ENCODE measurements at regions not wholly inside any gene's neighbourhood (a gene's known extent, or its start where the extent isn't known, plus 50 kb on each side); places are given as distances from the start of the nearest gene placed in this dataset.

- TF ChIP-seq REST (IDR thresholded peaks at IDR 0.05; ENCODE audit: borderline replicate concordance in 1 of 2, low read depth in 1 of 2, low read length in 2 of 2) (no peak), ZBTB21 (CRISPR knock-in tag; IDR thresholded peaks at IDR 0.05) (no peak), ZNF614 (CRISPR knock-in tag; IDR thresholded peaks at IDR 0.05; ENCODE audit: borderline replicate concordance) (no peak), RARA (CRISPR knock-in tag; IDR thresholded peaks at IDR 0.05) (no peak)
These were observed 173.7 kb upstream of the EGLN3 start (continued) for GRCh38 chr14:34124585-34124984.

GRCh38 chr14:34122650-34123049 is 171.8 kb upstream of the EGLN3 start:
- ChIA-PET CTCF (ENCODE audit: low intra/inter-chr PET ratio, low total read pairs) (no interaction called here), POLR2A (no interaction called here)
- TF ChIP-seq PLRG1 (conservative IDR thresholded peaks at IDR 0.05) = 0 out of 2 replicates have a peak, but pooled peaks have one; percentile 63
- TF ChIP-seq LCORL (IDR thresholded peaks at IDR 0.05) = 0 out of 2 replicates have a peak, but pooled peaks have one; percentile 6
- no peak for TF ChIP-seq LCORL (CRISPR knock-in tag; IDR thresholded peaks at IDR 0.05)
- peak; percentile 89 for TF ChIP-seq PCBP2 (optimal IDR thresholded peaks at IDR 0.05; ENCODE audit: low read depth, low read length, poor library complexity, severe bottlenecking)
- no peak for TF ChIP-seq ZFP36L1 (CRISPR knock-in tag; IDR thresholded peaks at IDR 0.05)
- peak; percentile 98 for TF ChIP-seq HNRNPK (IDR thresholded peaks at IDR 0.05; ENCODE audit: low read depth, low read length, poor library complexity, severe bottlenecking)
- TF ChIP-seq FOXA1 (IDR thresholded peaks at IDR 0.05) = 0 out of 2 replicates have a peak, but pooled peaks have one; percentile 12
- no peak for TF ChIP-seq FOXA1 (CRISPR knock-in tag; IDR thresholded peaks at IDR 0.05)
- no peak for TF ChIP-seq ZBTB14 (CRISPR knock-in tag; IDR thresholded peaks at IDR 0.05)
- peak; percentile 53 for TF ChIP-seq ATF7 (IDR thresholded peaks at IDR 0.05)
- no peak for TF ChIP-seq ATF7 (CRISPR knock-in tag; IDR thresholded peaks at IDR 0.05)
- TF ChIP-seq TMF1 (CRISPR knock-in tag; IDR thresholded peaks at IDR 0.05; ENCODE audit: low read depth) = no peak
- no peak overlapping the region for H3K4me2 ChIP-seq (ENCODE audit: low read depth, low read length)
- H3K9me3 ChIP-seq (ENCODE audit: low read length) = no peaks in the 10 kb centered on the region
- no peak overlapping the region for H3K4me3 ChIP-seq (replicated peaks in 1 of 3; ENCODE audit: insufficient read depth in 1 of 3, low read depth in 2 of 3, low read length in 3 of 3)
- no peaks in the 10 kb centered on the region for H4K20me1 ChIP-seq (ENCODE audit: insufficient read depth, low read length)
- intact Hi-C loops (cut with micrococcal nuclease; ENCODE audit: unreplicated experiment) = no loop called here
- no TSS peak for BruUV-seq (replicated peaks)
- no peak overlapping the region for H2AFZ ChIP-seq (ENCODE audit: low read length)
- DNase-seq (ENCODE audit: low spot score) (no peak), ATAC-seq (no peak), FAIRE-seq (no peak)
- H3K79me2 ChIP-seq (ENCODE audit: insufficient read depth, low read length) = no peaks in the 10 kb centered on the region
- 6% methylated on average over 1 of the region's 1 CpG for WGBS (ENCODE audit: low lambda C conversion rate)
- in situ Hi-C loops (cut with HindIII; ENCODE audit: extremely low pct_ligation_motif_present, low pct_unique_long_range_greater_than_20kb) = no loop called here
- no peak overlapping the region for H3K27ac ChIP-seq (ENCODE audit: extremely low read length, insufficient read depth, low read length)
- no peaks in the 10 kb centered on the region for H3K36me3 ChIP-seq (replicated peaks in 1 of 2; ENCODE audit: control insufficient read depth in 1 of 2, insufficient read depth in 2 of 2, low read length in 2 of 2)
- no peaks in the 10 kb centered on the region; a peak in 1 of 5 replicates for H3K27me3 ChIP-seq (ENCODE audit: control insufficient read depth in 1 of 2, insufficient read depth in 2 of 2, low read length in 2 of 2)
- H3K9ac ChIP-seq (ENCODE audit: insufficient read depth, low read depth, low read length) = no peak overlapping the region
- no peaks in the 10 kb centered on the region for H3K4me1 ChIP-seq (ENCODE audit: insufficient read depth, low read length)

Measured in HepG2 (cell line).